Peyer's patch (tissue), 4 donors: ENCODE measurements at regions not wholly inside any gene's neighbourhood (a gene's known extent, or its start where the extent isn't known, plus 50 kb on each side); places are given as distances from the start of the nearest gene placed in this dataset.

Source experiments
- DNase-seq, 3 donors: peaks; one replicate each; pipeline ENCODE4 v3.0.0-alpha.2; 2017 to 2019
- H3K27ac ChIP-seq, 4 donors: fragments of 200-600 bp; sonication (generic); one replicate each; pipeline ENCODE4 v1.5.1; 2016 to 2019
- H3K27me3 ChIP-seq, 2 donors: fragments of 200-600 bp; sonication (generic); one replicate each; pipeline ENCODE4 v1.5.1; 2019
- H3K36me3 ChIP-seq, 3 donors: fragments of 200-600 bp; sonication (generic); one replicate each; pipeline ENCODE4 v1.5.1; 2016 to 2019
- H3K4me1 ChIP-seq, 4 donors: fragments of 200-600 bp; sonication (generic); one replicate each; pipeline ENCODE4 v1.5.1; 2016 to 2019
- H3K4me3 ChIP-seq, 4 donors: fragments of 200-600 bp; sonication (generic); 1 replicate in 3 of 4; 2 replicates in 1 of 4; pipeline ENCODE4 v1.5.1; 2016 to 2019; ENCODE audit warnings: mild to moderate bottlenecking in 1 of 4
- H3K9me3 ChIP-seq, 4 donors: fragments of 200-600 bp; sonication (generic); one replicate each; pipeline ENCODE4 v1.5.1; 2016 to 2019; ENCODE audit warnings: mild to moderate bottlenecking in 1 of 4
- POLR2A ChIP-seq, 2 donors: fragments of 450-650 bp; IDR thresholded peaks; one replicate each; pipeline ENCODE4 v1.5.1; 2017; ENCODE audit warnings: antibody characterized with exemption in 2 of 2, mild to moderate bottlenecking in 2 of 2, moderate library complexity in 2 of 2
- TF ChIP-seq, protein P1 (sequence below), 6 experiments: fragments of 450-650 bp in 4 of 6; fragments of 200-600 bp in 2 of 6; sonication (generic) in 1 of 6; IDR thresholded peaks; one replicate each; pipeline ENCODE4 v1.5.1; 2017 to 2019; ENCODE audit warnings: antibody characterized with exemption in 6 of 6, mild to moderate bottlenecking in 3 of 6, moderate library complexity in 1 of 6

DNA sequence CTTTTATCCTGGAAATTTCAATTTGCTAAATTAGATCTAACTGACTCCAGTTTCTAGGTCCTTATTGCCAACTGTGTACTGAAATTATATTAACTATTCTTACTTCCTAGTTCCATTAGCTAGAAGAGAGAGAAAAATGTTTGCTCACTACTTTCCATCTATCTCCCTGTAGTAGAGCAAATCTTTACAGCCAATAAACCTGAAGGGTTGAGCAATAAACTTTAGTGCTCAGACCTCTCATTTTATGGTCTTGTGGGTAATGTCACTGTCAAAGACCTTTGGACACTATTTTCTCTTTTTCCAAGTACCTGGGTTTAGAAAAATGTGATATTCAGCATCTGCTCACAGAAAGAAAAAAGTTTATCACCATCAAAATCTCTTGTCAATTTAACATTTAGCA is 237.5 kb upstream of the GEMIN8 start:
- H3K27ac ChIP-seq, result peak overlapping the region in 2 of 4 donors; percentile 3 to 52
- no peaks in the 10 kb centered on the region for H3K36me3 ChIP-seq
- no peaks in the 10 kb centered on the region for H3K9me3 ChIP-seq
- no peaks in the 10 kb centered on the region for H3K27me3 ChIP-seq
- DNase-seq, result no peak
- H3K4me3 ChIP-seq, result no peak overlapping the region
- TF ChIP-seq, protein P1, sequence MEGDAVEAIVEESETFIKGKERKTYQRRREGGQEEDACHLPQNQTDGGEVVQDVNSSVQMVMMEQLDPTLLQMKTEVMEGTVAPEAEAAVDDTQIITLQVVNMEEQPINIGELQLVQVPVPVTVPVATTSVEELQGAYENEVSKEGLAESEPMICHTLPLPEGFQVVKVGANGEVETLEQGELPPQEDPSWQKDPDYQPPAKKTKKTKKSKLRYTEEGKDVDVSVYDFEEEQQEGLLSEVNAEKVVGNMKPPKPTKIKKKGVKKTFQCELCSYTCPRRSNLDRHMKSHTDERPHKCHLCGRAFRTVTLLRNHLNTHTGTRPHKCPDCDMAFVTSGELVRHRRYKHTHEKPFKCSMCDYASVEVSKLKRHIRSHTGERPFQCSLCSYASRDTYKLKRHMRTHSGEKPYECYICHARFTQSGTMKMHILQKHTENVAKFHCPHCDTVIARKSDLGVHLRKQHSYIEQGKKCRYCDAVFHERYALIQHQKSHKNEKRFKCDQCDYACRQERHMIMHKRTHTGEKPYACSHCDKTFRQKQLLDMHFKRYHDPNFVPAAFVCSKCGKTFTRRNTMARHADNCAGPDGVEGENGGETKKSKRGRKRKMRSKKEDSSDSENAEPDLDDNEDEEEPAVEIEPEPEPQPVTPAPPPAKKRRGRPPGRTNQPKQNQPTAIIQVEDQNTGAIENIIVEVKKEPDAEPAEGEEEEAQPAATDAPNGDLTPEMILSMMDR (IDR thresholded peaks at IDR 0.05), result no peak
- TF ChIP-seq POLR2A (IDR thresholded peaks at IDR 0.05), result no peak
- no peaks in the 10 kb centered on the region for H3K4me1 ChIP-seq

GRCh38 chrX:14266705-14267104 is 237.0 kb upstream of the GEMIN8 start:
- H3K4me3 ChIP-seq, result no peak overlapping the region
- no peaks in the 10 kb centered on the region for H3K4me1 ChIP-seq
- peak overlapping the region in 1 of 4 donors; percentile 52 for H3K27ac ChIP-seq
- DNase-seq, result no peak
- no peaks in the 10 kb centered on the region for H3K36me3 ChIP-seq
- no peaks in the 10 kb centered on the region for H3K9me3 ChIP-seq
- H3K27me3 ChIP-seq, result no peaks in the 10 kb centered on the region
- no peak for TF ChIP-seq POLR2A (IDR thresholded peaks at IDR 0.05)
- TF ChIP-seq, protein P1 (IDR thresholded peaks at IDR 0.05), result no peak

DNA sequence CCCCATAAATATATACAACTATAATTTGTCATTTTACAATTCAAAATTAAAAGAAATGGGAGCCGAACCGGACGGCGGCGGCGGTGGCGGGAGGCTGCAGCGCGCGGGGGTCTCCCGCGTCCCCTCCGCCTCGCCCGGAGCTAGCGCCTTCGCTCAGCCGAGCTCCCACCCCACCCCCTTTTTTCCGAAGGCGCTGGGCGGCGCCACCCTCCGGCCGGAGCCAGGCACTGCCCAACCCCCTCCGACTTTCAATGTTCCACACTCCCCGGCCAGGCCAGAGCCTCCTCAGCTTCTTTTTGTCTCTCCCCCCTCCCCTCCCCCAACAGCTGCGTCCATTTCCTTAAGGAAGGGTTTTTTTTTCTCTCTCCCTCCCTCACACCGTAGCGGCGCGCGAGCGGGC is 214.1 kb upstream of the GEMIN8 start:
- Histone ChIP-seq H3K9me3 (no peaks in the 10 kb centered on the region), H3K4me1 (no peaks in the 10 kb centered on the region), H3K27me3 (no peaks in the 10 kb centered on the region), H3K4me3 (no peak overlapping the region), H3K27ac (no peak overlapping the region), H3K36me3 (no peaks in the 10 kb centered on the region)
- no peak for DNase-seq
- TF ChIP-seq, protein P1 (IDR thresholded peaks at IDR 0.05), result no peak
- TF ChIP-seq POLR2A (IDR thresholded peaks at IDR 0.05), result no peak

- H3K4me1 ChIP-seq, result no peaks in the 10 kb centered on the region
- no peaks in the 10 kb centered on the region for H3K36me3 ChIP-seq
- H3K27ac ChIP-seq, result no peak overlapping the region
- no peaks in the 10 kb centered on the region for H3K27me3 ChIP-seq
- TF ChIP-seq POLR2A (IDR thresholded peaks at IDR 0.05), result no peak
- TF ChIP-seq, protein P1 (IDR thresholded peaks at IDR 0.05), result no peak
- H3K9me3 ChIP-seq, result no peaks in the 10 kb centered on the region
- no peak overlapping the region for H3K4me3 ChIP-seq
- no peak for DNase-seq
These were observed 205.3 kb upstream of the GEMIN8 start for GRCh38 chrX:14235004-14235403.

DNA sequence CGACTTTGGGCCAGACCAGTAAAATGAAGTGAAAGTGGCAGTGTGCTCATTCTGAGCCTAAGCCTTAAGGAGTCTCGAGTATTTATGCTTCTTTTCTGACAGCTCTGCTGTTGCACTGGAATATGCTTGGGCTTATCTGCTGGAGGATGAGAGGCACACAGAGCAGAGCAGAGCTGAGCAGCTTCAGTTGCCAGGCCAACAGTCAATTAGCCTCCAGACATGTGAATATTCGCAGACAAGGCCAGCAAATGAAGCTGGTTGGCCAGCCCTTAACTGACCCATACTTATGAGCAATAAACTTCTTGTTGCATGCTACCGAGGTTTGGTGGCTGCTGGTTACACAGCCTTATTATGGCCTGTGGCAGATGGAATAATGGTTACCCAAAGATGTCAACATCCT is 203.0 kb upstream of the GEMIN8 start:
- Histone ChIP-seq H3K27me3 (no peaks in the 10 kb centered on the region), H3K9me3 (no peaks in the 10 kb centered on the region), H3K27ac (no peak overlapping the region), H3K4me3 (no peak overlapping the region), H3K4me1 (no peaks in the 10 kb centered on the region), H3K36me3 (no peaks in the 10 kb centered on the region)
- no peak for TF ChIP-seq POLR2A (IDR thresholded peaks at IDR 0.05)
- TF ChIP-seq, protein P1 (IDR thresholded peaks at IDR 0.05), result no peak
- DNase-seq, result no peak

DNA sequence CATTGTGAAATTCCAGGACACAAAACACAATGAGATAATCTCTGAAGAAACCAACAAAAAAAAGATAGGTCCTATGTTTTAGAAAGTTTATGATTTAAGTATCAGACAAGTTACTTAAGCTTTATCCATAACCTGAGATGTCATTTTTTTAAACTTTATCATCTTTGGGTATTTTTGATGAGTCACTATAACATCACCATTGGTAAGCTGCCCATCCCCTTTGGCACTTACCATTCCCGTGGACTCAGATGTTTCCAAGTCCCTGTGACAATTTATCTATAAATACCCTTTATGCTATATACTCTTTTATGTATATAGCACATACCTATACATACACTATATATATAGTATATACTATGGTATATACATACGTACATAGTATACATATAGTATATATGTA is 198.9 kb upstream of the GEMIN8 start:
- Histone ChIP-seq H3K36me3 (no peaks in the 10 kb centered on the region), H3K27ac (no peak overlapping the region), H3K4me3 (no peak overlapping the region), H3K4me1 (no peaks in the 10 kb centered on the region), H3K27me3 (no peaks in the 10 kb centered on the region), H3K9me3 (no peaks in the 10 kb centered on the region)
- no peak for DNase-seq
- TF ChIP-seq, protein P1 (IDR thresholded peaks at IDR 0.05), result no peak
- no peak for TF ChIP-seq POLR2A (IDR thresholded peaks at IDR 0.05)
